GM12874 (cell line): ENCODE measurements at regions not wholly inside any gene's neighbourhood (a gene's known extent, or its start where the extent isn't known, plus 50 kb on each side); places are given as distances from the start of the nearest gene placed in this dataset.

Experiments used
- CTCF ChIP-seq: IDR thresholded peaks from 2 replicates; pipeline ENCODE4 v1.5.1; 2011; ENCODE audit warnings: low read depth, mild to moderate bottlenecking, control low read depth, low read length, moderate library complexity; ENCODE audit not compliant: insufficient read depth

- no peak for TF ChIP-seq CTCF
Observed at GRCh38 chr16:63037761-63038396, 1001.6 kb upstream of the CDH8 start.

- TF ChIP-seq CTCF: no peak
Observed at GRCh38 chr16:63018581-63019223, 982.5 kb upstream of the CDH8 start.

- TF ChIP-seq CTCF: no peak
Observed at GRCh38 chr16:63008688-63009087, 972.5 kb upstream of the CDH8 start.

GRCh38 chr16:63005356-63005755 lies 969.1 kb upstream of the CDH8 start:
- no peak for TF ChIP-seq CTCF

- no peak for TF ChIP-seq CTCF
Observed at GRCh38 chr16:62989480-62989879, 953.2 kb upstream of the CDH8 start.

GRCh38 chr16:62985722-62986121 lies 949.5 kb upstream of the CDH8 start:
- TF ChIP-seq CTCF: no peak

- no peak for TF ChIP-seq CTCF
Observed at GRCh38 chr16:62978451-62978850, 942.2 kb upstream of the CDH8 start.

GRCh38 chr16:62977876-62978275 lies 941.6 kb upstream of the CDH8 start:
- TF ChIP-seq CTCF: no peak
